Neural progenitor cell (in vitro differentiated cells): ENCODE measurements at regions not wholly inside any gene's neighbourhood (a gene's known extent, or its start where the extent isn't known, plus 50 kb on each side); places are given as distances from the start of the nearest gene placed in this dataset.

Source experiments
- DNase-seq: peaks from one replicate; pipeline ENCODE4 v3.0.0-alpha.2; 2016; ENCODE audit warnings: low spot score
- H2AFZ ChIP-seq: fragments of 200-600 bp; sonication (generic); replicated peaks from 2 replicates; pipeline ENCODE4 v1.6.1; 2016; ENCODE audit warnings: antibody characterized with exemption
- H3F3A ChIP-seq: fragments of 200-600 bp; sonication (generic); 2 replicates; pipeline ENCODE4 v1.6.1; 2016; ENCODE audit warnings: antibody characterized with exemption, low read depth
- H3K27ac ChIP-seq: fragments of 200-600 bp; sonication (generic); 2 replicates; pipeline ENCODE4 v1.5.1; 2016; ENCODE audit warnings: mild to moderate bottlenecking
- H3K27me3 ChIP-seq: fragments of 200-600 bp; sonication (generic); 2 replicates; pipeline ENCODE4 v1.6.1; 2016; ENCODE audit warnings: mild to moderate bottlenecking, moderate library complexity
- H3K36me3 ChIP-seq: fragments of 200-600 bp; sonication (generic); 2 replicates; pipeline ENCODE4 v1.5.1; 2016
- H3K4me1 ChIP-seq: fragments of 200-600 bp; sonication (generic); 2 replicates; pipeline ENCODE4 v1.6.1; 2016; ENCODE audit warnings: mixed run types
- H3K4me2 ChIP-seq: fragments of 200-600 bp; sonication (generic); 2 replicates; pipeline ENCODE4 v1.6.1; 2016
- H3K4me3 ChIP-seq: fragments of 200-600 bp; sonication (generic); 2 replicates; pipeline ENCODE4 v1.5.1; 2016
- H3K79me2 ChIP-seq: fragments of 200-600 bp; sonication (generic); 2 replicates; pipeline ENCODE4 v1.6.1; 2016; ENCODE audit warnings: low read depth
- H3K9ac ChIP-seq: fragments of 200-600 bp; sonication (generic); 2 replicates; pipeline ENCODE4 v1.6.1; 2016
- H3K9me3 ChIP-seq: fragments of 200-600 bp; sonication (generic); 2 replicates; pipeline ENCODE4 v1.5.1; 2016; ENCODE audit warnings: low read depth
- H4K20me1 ChIP-seq: fragments of 200-600 bp; sonication (generic); 2 replicates; pipeline ENCODE4 v1.6.1; 2016; ENCODE audit warnings: low read depth
- H3K27ac Mint-ChIP-seq: 3 replicates; pipeline ENCODE4 v1.8.0; 2021; ENCODE audit warnings: mixed read lengths
- H3K27me3 Mint-ChIP-seq: 2 replicates; pipeline ENCODE4 v1.8.0; 2022; ENCODE audit warnings: low read depth, mild to moderate bottlenecking, inconsistent platforms, moderate library complexity, mixed read lengths; ENCODE audit not compliant: insufficient read depth
- H3K36me3 Mint-ChIP-seq: 3 replicates; pipeline ENCODE4 v1.8.0; 2021; ENCODE audit warnings: mixed read lengths
- H3K4me1 Mint-ChIP-seq: 3 replicates; pipeline ENCODE4 v1.8.0; 2021; ENCODE audit warnings: mixed read lengths
- H3K4me3 Mint-ChIP-seq: 3 replicates; pipeline ENCODE4 v1.8.0; 2021; ENCODE audit warnings: mild to moderate bottlenecking, moderate library complexity, mixed read lengths
- H3K9me3 Mint-ChIP-seq: 3 replicates; pipeline ENCODE4 v1.8.0; 2020; ENCODE audit warnings: mixed read lengths
- EZH2 ChIP-seq: fragments of 200-600 bp; sonication (generic); IDR thresholded peaks from 2 replicates; pipeline ENCODE4 v1.6.1; 2017; ENCODE audit warnings: antibody characterized with exemption, mild to moderate bottlenecking, moderate library complexity
- EZH2phosphoT487 ChIP-seq: fragments of 200-600 bp; sonication (generic); IDR thresholded peaks from 2 replicates; pipeline ENCODE4 v1.6.1; 2017; ENCODE audit warnings: antibody characterized with exemption
- TF ChIP-seq, protein P1 (sequence below): fragments of 200-600 bp; sonication (generic); IDR thresholded peaks from 2 replicates; pipeline ENCODE4 v1.5.1; 2017; ENCODE audit warnings: antibody characterized with exemption, mild to moderate bottlenecking

DNA sequence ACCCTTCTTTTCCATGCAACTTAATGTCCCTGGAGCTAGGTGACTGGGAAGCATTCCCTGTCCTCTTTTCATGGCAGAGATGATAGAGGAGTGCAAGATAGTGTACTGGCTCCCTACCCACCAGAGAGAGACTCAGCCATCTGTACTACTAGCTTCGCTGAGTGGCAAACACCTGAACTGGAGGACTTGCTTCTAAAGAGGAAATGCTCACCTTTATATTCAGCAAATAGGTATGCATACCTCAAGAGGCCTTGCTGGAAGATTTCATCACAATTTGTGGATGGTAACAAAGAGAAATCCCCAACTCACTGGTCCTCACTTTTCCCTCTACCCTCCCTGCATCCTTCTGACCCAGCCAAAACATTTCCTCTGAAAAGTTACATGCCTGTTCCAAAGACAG lies 124.1 kb downstream of the FOXA2 start:
- no peak overlapping the region for H3K4me3 ChIP-seq
- no peaks in the 10 kb centered on the region for H3K36me3 Mint-ChIP-seq
- H3K27ac Mint-ChIP-seq = no peak overlapping the region
- H3K9me3 Mint-ChIP-seq = no peaks in the 10 kb centered on the region
- TF ChIP-seq, protein P1, sequence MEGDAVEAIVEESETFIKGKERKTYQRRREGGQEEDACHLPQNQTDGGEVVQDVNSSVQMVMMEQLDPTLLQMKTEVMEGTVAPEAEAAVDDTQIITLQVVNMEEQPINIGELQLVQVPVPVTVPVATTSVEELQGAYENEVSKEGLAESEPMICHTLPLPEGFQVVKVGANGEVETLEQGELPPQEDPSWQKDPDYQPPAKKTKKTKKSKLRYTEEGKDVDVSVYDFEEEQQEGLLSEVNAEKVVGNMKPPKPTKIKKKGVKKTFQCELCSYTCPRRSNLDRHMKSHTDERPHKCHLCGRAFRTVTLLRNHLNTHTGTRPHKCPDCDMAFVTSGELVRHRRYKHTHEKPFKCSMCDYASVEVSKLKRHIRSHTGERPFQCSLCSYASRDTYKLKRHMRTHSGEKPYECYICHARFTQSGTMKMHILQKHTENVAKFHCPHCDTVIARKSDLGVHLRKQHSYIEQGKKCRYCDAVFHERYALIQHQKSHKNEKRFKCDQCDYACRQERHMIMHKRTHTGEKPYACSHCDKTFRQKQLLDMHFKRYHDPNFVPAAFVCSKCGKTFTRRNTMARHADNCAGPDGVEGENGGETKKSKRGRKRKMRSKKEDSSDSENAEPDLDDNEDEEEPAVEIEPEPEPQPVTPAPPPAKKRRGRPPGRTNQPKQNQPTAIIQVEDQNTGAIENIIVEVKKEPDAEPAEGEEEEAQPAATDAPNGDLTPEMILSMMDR = no peak
- TF ChIP-seq EZH2phosphoT487 (no peak), EZH2 (no peak)
- H3K4me2 ChIP-seq = no peak overlapping the region
- H3K4me1 ChIP-seq = peaks cover 54% of the 10 kb centered on the region
- H3K9ac ChIP-seq = no peak overlapping the region
- H3K27me3 ChIP-seq = peaks cover 95% of the 10 kb centered on the region
- no peaks in the 10 kb centered on the region for H3K79me2 ChIP-seq
- no peak overlapping the region for H2AFZ ChIP-seq
- peaks cover 13% of the 10 kb centered on the region for H4K20me1 ChIP-seq
- no peaks in the 10 kb centered on the region for H3K9me3 ChIP-seq
- H3K36me3 ChIP-seq = no peaks in the 10 kb centered on the region
- H3K27ac ChIP-seq = no peak overlapping the region
- no peak overlapping the region for H3K4me3 Mint-ChIP-seq
- H3K4me1 Mint-ChIP-seq = peaks cover 21% of the 10 kb centered on the region
- DNase-seq = no peak
- H3F3A ChIP-seq = peaks cover 27% of the 10 kb centered on the region
- H3K27me3 Mint-ChIP-seq = peaks cover 23% of the 10 kb centered on the region

DNA sequence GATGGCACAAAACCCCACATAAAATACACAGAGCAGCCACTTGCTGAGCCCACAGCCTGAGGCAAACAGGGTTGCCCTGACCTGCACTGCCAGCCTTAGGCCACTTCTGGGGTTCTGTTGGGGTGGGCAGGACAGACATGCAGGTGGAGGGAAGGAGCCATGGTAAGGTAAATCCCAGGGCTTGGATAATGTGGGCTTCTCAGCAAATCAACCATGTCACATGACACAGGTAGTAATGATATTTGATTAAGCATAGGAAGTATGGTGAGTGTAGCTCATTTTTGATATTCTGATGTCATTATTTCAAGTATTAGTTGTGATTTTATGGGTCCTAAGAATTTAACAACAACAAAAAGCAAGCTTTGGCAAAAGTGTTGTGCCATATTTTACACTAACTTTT lies 124.6 kb downstream of the FOXA2 start:
- H3K79me2 ChIP-seq = no peaks in the 10 kb centered on the region
- H3K36me3 ChIP-seq = no peaks in the 10 kb centered on the region
- peaks cover 57% of the 10 kb centered on the region for H3K4me1 ChIP-seq
- no peak overlapping the region for H3K4me3 ChIP-seq
- peaks cover 14% of the 10 kb centered on the region for H4K20me1 ChIP-seq
- H3K27me3 ChIP-seq = peaks cover 95% of the 10 kb centered on the region
- no peaks in the 10 kb centered on the region for H3K9me3 Mint-ChIP-seq
- H3K9me3 ChIP-seq = no peaks in the 10 kb centered on the region
- TF ChIP-seq, protein P1 = no peak
- TF ChIP-seq EZH2phosphoT487 (no peak), EZH2 (no peak)
- H3K27me3 Mint-ChIP-seq = peaks cover 18% of the 10 kb centered on the region
- no peak overlapping the region for H3K9ac ChIP-seq
- no peak overlapping the region for H3K4me2 ChIP-seq
- no peak overlapping the region for H2AFZ ChIP-seq
- no peak overlapping the region for H3K27ac ChIP-seq
- no peaks in the 10 kb centered on the region for H3K36me3 Mint-ChIP-seq
- peaks cover 27% of the 10 kb centered on the region for H3F3A ChIP-seq
- H3K27ac Mint-ChIP-seq = no peak overlapping the region
- peaks cover 21% of the 10 kb centered on the region for H3K4me1 Mint-ChIP-seq
- no peak overlapping the region for H3K4me3 Mint-ChIP-seq
- no peak for DNase-seq

DNA sequence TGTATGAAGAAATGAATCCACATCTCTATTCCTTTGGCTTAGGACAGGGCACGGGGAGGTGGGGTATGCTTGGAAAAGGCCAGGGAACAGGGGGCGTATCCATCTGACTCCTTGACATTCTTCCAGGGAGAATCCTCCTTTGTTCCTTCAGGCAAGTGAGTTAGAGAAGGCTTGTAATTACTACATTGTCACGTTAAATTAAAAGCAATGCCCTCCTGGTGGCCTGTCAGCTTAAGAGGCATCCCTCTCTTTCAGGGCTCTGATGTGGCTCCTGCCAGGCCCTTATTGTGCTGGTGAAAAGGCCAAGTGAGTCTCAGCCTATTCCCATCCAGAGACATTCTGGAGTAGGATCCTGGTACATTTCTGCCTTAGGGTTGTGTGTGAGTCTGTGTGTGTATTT lies 128.3 kb downstream of the FOXA2 start:
- Histone ChIP-seq H3K79me2 (no peaks in the 10 kb centered on the region), H3K9ac (no peak overlapping the region), H3K27me3 (peaks cover 95% of the 10 kb centered on the region), H3F3A (peaks cover 20% of the 10 kb centered on the region), H2AFZ (no peak overlapping the region), H3K4me2 (peak overlapping the region; percentile 75), H3K9me3 (no peaks in the 10 kb centered on the region), H3K27ac (no peak overlapping the region), H4K20me1 (peaks cover 14% of the 10 kb centered on the region), H3K36me3 (no peaks in the 10 kb centered on the region), H3K4me1 (peaks cover 47% of the 10 kb centered on the region), H3K4me3 (peak overlapping the region; percentile 19)
- Mint-ChIP-seq H3K27me3 (peaks cover 13% of the 10 kb centered on the region), H3K9me3 (no peaks in the 10 kb centered on the region), H3K36me3 (no peaks in the 10 kb centered on the region), H3K4me3 (no peak overlapping the region), H3K4me1 (peaks cover 8% of the 10 kb centered on the region), H3K27ac (no peak overlapping the region)
- TF ChIP-seq, protein P1 = no peak
- peak; percentile 53 for TF ChIP-seq EZH2phosphoT487
- no peak for TF ChIP-seq EZH2
- DNase-seq = peak; percentile 94
